HUES6 (cell line): ENCODE measurements at regions not wholly inside any gene's neighbourhood (a gene's known extent, or its start where the extent isn't known, plus 50 kb on each side); places are given as distances from the start of the nearest gene placed in this dataset.
"Not testable (repeated sequence)": the region's sequence is repeated elsewhere in the genome, so short reads cannot be mapped to it uniquely, and the experiment has no call there.

Experiments used
- H3K27ac ChIP-seq: 2 replicates; pipeline ENCODE4 v1.7.0; 2013; ENCODE audit warnings: low read depth, mild to moderate bottlenecking, low read length, inconsistent platforms
- H3K27me3 ChIP-seq: 2 replicates; pipeline ENCODE4 v1.6.1; 2013; ENCODE audit warnings: low read length; ENCODE audit not compliant: control insufficient read depth, insufficient read depth
- H3K36me3 ChIP-seq: 2 replicates; pipeline ENCODE4 v1.6.1; 2013; ENCODE audit warnings: low read length; ENCODE audit not compliant: control insufficient read depth, insufficient read depth
- H3K4me1 ChIP-seq: 2 replicates; pipeline ENCODE4 v1.6.1; 2013; ENCODE audit warnings: low read length; ENCODE audit not compliant: control insufficient read depth, insufficient read depth
- H3K4me3 ChIP-seq: 2 replicates; pipeline ENCODE4 v1.5.1; 2013; ENCODE audit warnings: low read depth, low read length
- H3K9ac ChIP-seq: one replicate; pipeline ENCODE4 v1.6.1; 2013; ENCODE audit warnings: mild to moderate bottlenecking, low read length
- H3K9me3 ChIP-seq: 2 replicates; pipeline ENCODE4 v1.6.1; 2013; ENCODE audit warnings: low read depth, low read length; ENCODE audit not compliant: control insufficient read depth, insufficient read depth

DNA sequence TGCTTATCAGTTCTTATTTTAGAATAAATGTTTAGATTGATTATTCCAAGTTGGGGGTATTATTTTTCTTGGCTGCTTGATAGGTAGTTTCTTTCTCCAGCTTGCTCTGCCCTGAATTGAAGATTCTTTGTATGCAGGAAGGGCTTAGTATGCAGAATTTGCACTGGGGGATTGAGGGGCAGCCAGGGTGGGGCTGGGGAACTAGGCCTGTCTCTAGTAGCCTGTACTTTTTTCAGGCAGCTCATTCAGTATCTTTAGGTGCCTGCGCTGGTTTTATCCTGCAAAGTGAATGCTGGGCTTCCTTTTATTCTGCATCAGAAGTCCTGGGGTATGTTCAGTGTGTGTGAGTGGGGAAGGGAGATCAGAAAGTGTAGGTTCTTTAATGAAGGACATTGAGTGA, 228.3 kb upstream of the ELL2 start:
- no peaks in the 10 kb centered on the region for H3K27me3 ChIP-seq
- H3K27ac ChIP-seq, result no peak overlapping the region
- H3K9me3 ChIP-seq, result no peaks in the 10 kb centered on the region; the same call in 1 of the 2 replicates
- H3K4me1 ChIP-seq, result peaks cover 3% of the 10 kb centered on the region; the same call in 1 of the 2 replicates
- H3K36me3 ChIP-seq, result no peaks in the 10 kb centered on the region
- no peak overlapping the region for H3K9ac ChIP-seq
- H3K4me3 ChIP-seq, result no peak overlapping the region

DNA sequence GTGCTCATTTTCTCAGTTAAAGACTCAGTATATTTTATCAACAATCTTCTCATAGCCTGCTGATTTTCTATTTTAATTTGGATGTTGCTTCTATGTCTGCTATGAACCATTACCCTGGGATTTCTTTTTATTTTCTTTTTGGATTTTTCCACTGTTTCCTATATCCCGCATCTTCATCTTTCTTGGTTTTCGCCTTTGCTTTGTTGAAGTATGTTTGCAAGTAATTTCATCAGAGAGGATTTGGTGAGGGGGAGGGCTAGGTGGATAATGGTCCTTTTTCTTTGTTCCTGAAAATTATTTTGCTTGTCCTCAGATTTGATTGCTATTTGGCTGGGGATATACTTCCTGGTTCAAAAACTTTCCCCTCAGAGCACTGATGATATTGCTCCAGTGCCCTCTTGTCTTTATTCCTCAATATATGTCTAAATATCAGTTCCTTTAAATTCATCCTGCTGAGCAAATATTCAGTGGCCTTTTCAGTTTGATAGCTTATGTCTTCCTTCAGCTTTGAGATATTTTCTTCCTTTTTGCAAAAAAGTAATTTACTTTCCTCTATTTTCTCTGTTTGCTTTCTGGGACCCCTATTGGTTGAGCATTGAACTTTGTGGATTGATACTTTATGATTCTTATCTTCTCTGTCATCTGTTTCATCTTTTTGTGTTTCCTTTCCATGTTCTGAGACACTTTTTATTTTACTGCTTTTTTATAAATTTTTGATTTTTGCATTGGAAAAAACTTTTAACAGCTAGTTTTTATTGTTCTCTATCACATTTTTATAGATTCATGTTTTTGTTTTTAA, 227.6 kb upstream of the ELL2 start:
- H3K36me3 ChIP-seq, result no peaks in the 10 kb centered on the region
- peaks cover 3% of the 10 kb centered on the region; the same call in 1 of the 2 replicates for H3K4me1 ChIP-seq
- no peaks in the 10 kb centered on the region for H3K27me3 ChIP-seq
- no peak overlapping the region for H3K4me3 ChIP-seq
- no peak overlapping the region for H3K9ac ChIP-seq
- H3K9me3 ChIP-seq, result no peaks in the 10 kb centered on the region; the same call in 1 of the 2 replicates
- H3K27ac ChIP-seq, result no peak overlapping the region

DNA sequence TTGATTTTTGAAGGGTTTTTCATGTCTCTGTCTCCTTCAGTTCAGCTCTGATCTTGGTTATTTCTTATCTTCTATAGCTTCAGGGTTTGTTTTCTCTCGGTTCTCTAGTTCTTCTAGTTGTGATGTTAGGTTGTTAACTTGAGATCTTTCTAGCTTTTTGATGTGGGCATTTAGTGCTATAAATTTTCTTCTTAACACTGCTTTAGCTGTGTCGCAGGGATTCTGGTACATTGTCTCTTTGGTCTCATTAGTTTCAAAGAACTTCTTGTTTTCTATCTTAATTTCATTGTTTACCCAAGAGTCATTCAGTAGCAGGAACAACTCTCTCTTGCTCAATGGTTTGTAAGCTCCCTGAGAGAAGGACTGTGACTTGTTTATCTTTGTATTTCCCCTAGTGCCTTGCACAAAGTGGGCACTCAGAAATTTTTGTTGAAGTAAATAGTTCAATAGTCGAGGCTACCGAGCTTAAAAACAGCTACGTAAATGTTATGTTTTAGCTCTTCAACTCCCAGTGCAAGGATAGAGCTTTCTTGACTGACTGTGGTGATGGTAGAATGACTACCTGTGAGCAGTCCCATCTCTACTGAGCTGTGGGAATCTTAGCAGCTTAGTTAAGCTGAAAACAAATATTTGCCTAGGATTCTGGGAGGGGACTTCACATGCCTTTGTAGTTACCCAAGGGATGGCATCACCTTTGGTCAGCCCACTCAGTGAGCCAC, 225.8 kb upstream of the ELL2 start:
- no peaks in the 10 kb centered on the region for H3K27me3 ChIP-seq
- H3K36me3 ChIP-seq, result no peaks in the 10 kb centered on the region
- H3K27ac ChIP-seq, result no peak overlapping the region
- no peak overlapping the region for H3K4me3 ChIP-seq
- peaks cover 3% of the 10 kb centered on the region; the same call in 1 of the 2 replicates for H3K4me1 ChIP-seq
- no peak overlapping the region for H3K9ac ChIP-seq
- no peaks in the 10 kb centered on the region; the same call in 1 of the 2 replicates for H3K9me3 ChIP-seq

DNA sequence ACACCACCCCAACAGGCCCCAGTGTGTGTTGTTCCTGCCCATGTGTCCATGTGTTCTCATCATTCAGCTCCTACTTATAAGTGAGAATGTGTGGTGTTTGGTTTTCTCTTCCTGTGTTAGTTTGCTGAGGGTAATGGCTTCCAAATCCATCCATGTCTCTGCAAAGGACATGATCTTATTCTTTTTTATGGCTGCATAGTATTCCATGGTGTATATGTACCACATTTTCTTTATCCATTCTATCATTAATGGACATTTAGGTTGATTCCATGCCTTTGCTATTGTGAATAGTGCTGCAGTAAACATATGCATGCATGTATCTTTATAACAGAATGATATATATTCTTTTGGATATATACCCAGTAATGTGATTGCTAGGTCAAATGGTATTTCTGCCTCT, 222.9 kb upstream of the ELL2 start:
- not testable (repeated sequence) for H3K27ac ChIP-seq, H3K27me3 ChIP-seq, H3K4me3 ChIP-seq, H3K36me3 ChIP-seq, H3K4me1 ChIP-seq, H3K9ac ChIP-seq, H3K9me3 ChIP-seq

DNA sequence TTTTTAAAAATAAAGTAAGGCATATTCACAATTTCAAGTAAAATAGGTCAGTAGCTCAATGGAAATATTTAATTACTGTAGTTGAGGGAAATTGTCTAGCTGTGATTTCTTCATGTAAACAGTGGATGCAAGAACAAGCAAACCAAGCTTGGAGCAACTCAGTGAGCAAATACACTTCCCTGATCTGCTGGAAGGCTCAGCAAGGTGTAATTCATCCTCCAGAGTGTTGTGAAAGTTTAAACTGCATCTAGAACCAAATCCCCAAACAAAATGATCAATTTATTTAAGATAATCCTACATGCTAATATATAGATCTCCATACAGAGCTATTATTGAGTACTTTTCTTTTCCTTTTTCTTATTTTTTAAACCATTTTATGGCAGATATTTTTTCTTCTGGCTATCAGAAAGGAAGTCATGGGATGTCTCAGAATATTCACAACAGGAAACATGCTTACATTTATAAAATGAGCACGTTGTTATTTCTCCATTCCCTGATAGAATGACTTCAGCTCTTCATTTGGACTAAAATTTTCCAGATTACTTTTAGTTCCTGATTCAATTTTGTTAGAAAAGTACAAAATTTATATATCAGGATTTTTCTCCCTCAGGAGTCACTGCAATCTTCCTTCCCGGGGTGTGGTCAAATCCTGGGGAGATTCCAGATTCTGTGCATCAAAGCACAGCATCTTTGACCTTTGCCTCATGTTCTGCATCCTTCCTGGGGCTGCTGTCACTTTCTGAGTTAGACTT, 219.2 kb upstream of the ELL2 start:
- no peak overlapping the region for H3K9ac ChIP-seq
- no peaks in the 10 kb centered on the region; the same call in 1 of the 2 replicates for H3K9me3 ChIP-seq
- H3K36me3 ChIP-seq, result no peaks in the 10 kb centered on the region
- H3K4me1 ChIP-seq, result peaks cover 3% of the 10 kb centered on the region; the same call in 1 of the 2 replicates
- H3K27me3 ChIP-seq, result no peaks in the 10 kb centered on the region
- H3K4me3 ChIP-seq, result no peak overlapping the region
- H3K27ac ChIP-seq, result no peak overlapping the region

DNA sequence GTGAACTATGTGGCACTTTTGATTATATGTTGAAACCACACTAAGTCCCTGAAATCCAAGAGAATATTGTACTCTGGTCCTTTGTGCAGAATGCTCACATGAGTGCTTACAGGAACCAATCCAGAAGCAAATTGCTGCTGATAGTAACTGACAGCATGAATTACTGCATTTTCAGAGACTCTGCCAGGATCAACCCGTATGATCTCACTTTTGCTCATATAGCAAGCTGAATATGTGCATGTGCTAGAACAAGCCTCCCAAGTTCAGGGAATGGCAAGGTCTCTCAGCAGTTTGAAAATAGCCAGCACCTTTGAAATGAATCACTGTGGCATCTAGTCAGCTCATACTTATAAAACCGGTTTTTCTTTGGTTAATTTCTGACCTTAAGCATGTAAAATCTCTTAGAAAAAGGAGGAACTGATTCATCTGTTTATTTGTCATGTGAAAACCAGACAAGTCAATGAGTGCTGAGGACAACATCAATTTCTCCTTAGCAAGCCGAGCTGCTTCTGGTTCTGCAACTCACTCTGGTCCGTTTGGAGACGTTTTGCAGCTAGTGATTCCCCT, 215.7 kb upstream of the ELL2 start:
- Histone ChIP-seq H3K36me3 (no peaks in the 10 kb centered on the region), H3K9ac (no peak overlapping the region), H3K4me1 (peaks cover 7% of the 10 kb centered on the region; the same call in 1 of the 2 replicates), H3K27me3 (no peaks in the 10 kb centered on the region), H3K4me3 (no peak overlapping the region), H3K27ac (no peak overlapping the region), H3K9me3 (no peaks in the 10 kb centered on the region)

DNA sequence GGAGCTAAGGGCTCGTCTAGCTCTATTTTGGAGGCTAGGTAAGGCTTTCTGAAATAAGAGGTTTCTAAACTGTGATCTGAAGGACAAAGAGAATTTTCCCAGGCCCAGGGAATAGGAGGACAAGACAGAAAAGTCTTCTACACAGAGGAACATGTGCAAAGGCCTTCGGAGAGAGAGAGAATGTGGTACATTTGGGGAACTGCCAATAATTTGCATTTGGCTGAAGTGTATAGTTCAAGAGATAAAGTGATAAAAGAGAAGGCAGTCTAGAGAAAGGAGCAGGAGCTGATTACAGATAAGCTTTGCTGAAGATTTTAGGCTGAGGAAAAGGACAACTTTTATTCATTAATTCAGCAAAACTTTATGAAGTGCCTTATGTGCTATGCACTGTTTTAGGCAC, 214.4 kb upstream of the ELL2 start:
- Histone ChIP-seq H3K27me3 (no peaks in the 10 kb centered on the region), H3K9me3 (no peaks in the 10 kb centered on the region), H3K4me1 (peaks cover 10% of the 10 kb centered on the region; the same call in 1 of the 2 replicates), H3K36me3 (no peaks in the 10 kb centered on the region), H3K9ac (no peak overlapping the region), H3K27ac (no peak overlapping the region), H3K4me3 (no peak overlapping the region)

DNA sequence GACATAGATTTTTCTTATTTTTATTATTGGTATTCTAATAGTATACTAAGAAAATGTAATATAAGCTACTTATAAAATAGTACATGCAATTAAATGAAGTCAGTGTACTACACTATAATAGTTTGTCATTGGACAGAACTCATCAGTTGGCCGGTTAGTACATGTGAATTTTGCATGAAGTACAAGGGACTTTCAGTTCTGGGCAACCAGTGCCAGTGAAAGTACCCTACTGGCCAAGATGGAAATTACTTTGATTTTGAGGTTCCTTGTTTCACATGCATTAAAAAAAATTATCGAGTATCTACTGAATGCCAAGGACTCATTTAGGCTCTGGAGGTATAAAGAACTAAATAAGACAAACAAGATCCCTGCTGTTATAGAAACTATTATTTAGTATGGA, 213.4 kb upstream of the ELL2 start:
- Histone ChIP-seq H3K36me3 (no peaks in the 10 kb centered on the region), H3K4me3 (no peak overlapping the region), H3K27me3 (no peaks in the 10 kb centered on the region), H3K9ac (no peak overlapping the region), H3K9me3 (no peaks in the 10 kb centered on the region), H3K4me1 (peaks cover 10% of the 10 kb centered on the region; the same call in 1 of the 2 replicates), H3K27ac (no peak overlapping the region)

DNA sequence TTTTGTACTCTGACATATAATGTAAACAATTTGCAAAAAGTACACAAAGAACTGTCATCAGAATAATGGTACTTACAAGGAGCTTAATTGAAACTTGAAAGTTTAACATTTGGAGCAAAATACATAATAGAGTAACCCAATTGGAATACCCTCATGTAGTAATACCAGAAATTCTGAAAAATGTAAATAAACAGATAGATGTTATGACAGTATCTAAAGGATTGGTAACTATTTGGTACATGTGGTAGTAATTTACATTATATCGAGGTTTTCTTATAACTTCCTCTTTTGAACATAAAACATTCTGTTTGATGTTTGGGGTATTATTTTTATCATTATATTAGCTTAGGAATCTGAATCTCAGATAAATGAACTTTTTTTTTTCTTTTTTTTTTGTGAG, 211.7 kb upstream of the ELL2 start:
- no peak overlapping the region for H3K4me3 ChIP-seq
- no peaks in the 10 kb centered on the region for H3K27me3 ChIP-seq
- no peaks in the 10 kb centered on the region for H3K36me3 ChIP-seq
- no peaks in the 10 kb centered on the region for H3K9me3 ChIP-seq
- H3K27ac ChIP-seq, result no peak overlapping the region
- peaks cover 10% of the 10 kb centered on the region; the same call in 1 of the 2 replicates for H3K4me1 ChIP-seq
- no peak overlapping the region for H3K9ac ChIP-seq

DNA sequence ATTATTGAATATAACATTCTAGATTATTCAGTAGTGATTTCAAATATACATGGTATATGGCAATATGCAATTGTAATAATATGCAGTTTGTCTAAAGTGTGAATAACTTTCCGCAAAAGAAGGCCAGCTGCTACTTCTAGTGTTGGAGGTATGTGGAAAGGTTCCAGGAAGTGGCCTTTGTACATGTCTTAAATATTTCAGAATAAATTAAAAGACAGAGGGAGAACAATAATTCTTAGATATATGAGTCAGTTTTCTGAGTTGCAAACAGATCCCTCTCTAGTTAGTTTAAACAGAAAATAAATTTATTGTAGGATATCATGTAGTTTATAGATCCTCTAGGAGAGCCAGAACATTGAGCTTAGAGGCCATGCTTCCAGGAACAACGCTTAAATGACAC, 210.8 kb upstream of the ELL2 start:
- Histone ChIP-seq H3K9me3 (no peaks in the 10 kb centered on the region), H3K4me1 (peaks cover 10% of the 10 kb centered on the region; the same call in 1 of the 2 replicates), H3K4me3 (no peak overlapping the region), H3K36me3 (no peaks in the 10 kb centered on the region), H3K27me3 (no peaks in the 10 kb centered on the region), H3K27ac (peak overlapping the region; percentile 37; the same call in 1 of the 2 replicates), H3K9ac (no peak overlapping the region)
